Glomerular visceral epithelial cell (primary cell): ENCODE measurements at regions not wholly inside any gene's neighbourhood (a gene's known extent, or its start where the extent isn't known, plus 50 kb on each side); places are given as distances from the start of the nearest gene placed in this dataset.

Source experiments
- DNase-seq: peaks from one replicate; pipeline ENCODE4 v3.0.0-alpha.2; 2016; ENCODE audit errors: extremely low spot score

- no peak for DNase-seq
Measured at GRCh38 chr12:128190614-128191013, 76.4 kb upstream of the TMEM132C start.

GRCh38 chr12:128191380-128191779 is 75.6 kb upstream of the TMEM132C start:
- DNase-seq: no peak

GRCh38 chr12:128204711-128205110 is 62.3 kb upstream of the TMEM132C start:
- no peak for DNase-seq

- no peak for DNase-seq
Measured at GRCh38 chr12:128205145-128205544, 61.8 kb upstream of the TMEM132C start.

GRCh38 chr12:128205758-128206157 is 61.2 kb upstream of the TMEM132C start:
- DNase-seq: no peak
